ENCODE measurements at regions not wholly inside any gene's neighbourhood (a gene's known extent, or its start where the extent isn't known, plus 50 kb on each side); places are given as distances from the start of the nearest gene placed in this dataset.

DNA sequence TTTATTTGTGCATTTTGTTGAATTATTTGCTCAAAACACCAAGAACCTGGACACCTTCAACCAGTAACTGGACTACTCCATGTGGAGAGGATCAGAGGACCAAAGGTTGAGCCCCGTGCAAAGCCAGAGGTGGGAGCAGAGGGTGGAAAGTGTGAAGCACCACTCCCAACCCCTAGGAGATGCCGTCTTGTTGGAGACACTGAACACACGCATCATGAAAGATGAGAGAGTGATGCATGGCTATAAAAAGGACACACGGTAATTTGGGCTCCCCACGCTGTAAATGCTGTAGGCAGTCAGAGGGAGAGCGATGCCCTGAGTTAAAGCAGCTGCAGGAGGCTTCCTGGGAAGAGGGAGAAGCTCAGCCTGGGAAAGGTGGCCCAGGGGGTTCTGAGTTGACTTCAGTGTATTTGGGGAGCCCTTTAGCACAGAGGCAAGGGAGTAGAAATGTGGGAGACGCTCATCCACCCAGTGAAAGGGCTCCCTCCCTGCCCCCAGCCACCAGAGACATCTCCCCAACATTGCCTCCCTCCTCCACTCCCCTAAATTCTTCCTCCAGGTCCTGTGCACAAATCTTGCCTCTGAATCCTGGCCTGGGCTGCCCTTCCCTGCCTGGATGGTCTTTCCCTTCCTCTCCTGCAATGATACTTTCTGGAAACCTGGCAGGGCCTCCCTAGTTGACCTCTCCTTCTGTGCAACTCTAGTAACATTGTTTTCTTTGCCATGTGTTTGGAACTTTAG lies 55.8 kb upstream of the IYD start:
- peaks cover 19% of the 10 kb centered on the region for H3K27me3 Mint-ChIP-seq (ENCODE audit: low read depth)
- no peak overlapping the region for H3K27ac Mint-ChIP-seq
- intact Hi-C loops (cut with micrococcal nuclease) = no loop called here
- H3K4me3 Mint-ChIP-seq = no peak overlapping the region
- H3K9me3 Mint-ChIP-seq = no peaks in the 10 kb centered on the region
- no peaks in the 10 kb centered on the region for H3K36me3 Mint-ChIP-seq (ENCODE audit: low read depth)
- H3K4me1 Mint-ChIP-seq (ENCODE audit: low read depth) = no peaks in the 10 kb centered on the region
- DNase-seq = no peak
- CTCF ChIA-PET = no interaction called here

DNA sequence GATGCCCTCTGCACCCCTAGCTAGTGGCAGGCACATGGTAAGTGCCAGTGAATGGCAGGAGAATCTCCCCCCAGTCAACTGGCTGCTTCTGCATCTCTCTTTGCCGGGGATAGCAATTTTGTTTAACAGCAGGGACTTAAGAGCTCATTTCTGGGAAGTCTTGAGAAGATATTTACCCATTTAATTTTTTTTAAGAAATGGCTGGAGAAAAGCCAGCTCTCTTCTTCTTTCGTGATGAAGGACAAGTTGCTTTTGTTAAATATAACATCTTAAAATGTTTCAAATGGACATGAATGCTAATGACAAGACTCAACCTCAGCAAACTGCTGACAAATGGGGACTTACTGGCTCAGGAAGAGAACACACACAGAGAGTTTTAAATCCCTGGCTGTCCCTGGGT lies 55.0 kb upstream of the IYD start:
- no peaks in the 10 kb centered on the region for H3K9me3 Mint-ChIP-seq
- no peaks in the 10 kb centered on the region for H3K4me1 Mint-ChIP-seq (ENCODE audit: low read depth)
- intact Hi-C loops (cut with micrococcal nuclease) = no loop called here
- CTCF ChIA-PET = interaction anchor here (0.6 kb wide), 1 partner anchor 133 kb away, joined by 3 read pairs; no protein-coding TSS in a partner anchor
- H3K27me3 Mint-ChIP-seq (ENCODE audit: low read depth) = peaks cover 14% of the 10 kb centered on the region
- no peak overlapping the region for H3K27ac Mint-ChIP-seq
- H3K4me3 Mint-ChIP-seq = no peak overlapping the region
- no peak for DNase-seq
- no peaks in the 10 kb centered on the region for H3K36me3 Mint-ChIP-seq (ENCODE audit: low read depth)

DNA sequence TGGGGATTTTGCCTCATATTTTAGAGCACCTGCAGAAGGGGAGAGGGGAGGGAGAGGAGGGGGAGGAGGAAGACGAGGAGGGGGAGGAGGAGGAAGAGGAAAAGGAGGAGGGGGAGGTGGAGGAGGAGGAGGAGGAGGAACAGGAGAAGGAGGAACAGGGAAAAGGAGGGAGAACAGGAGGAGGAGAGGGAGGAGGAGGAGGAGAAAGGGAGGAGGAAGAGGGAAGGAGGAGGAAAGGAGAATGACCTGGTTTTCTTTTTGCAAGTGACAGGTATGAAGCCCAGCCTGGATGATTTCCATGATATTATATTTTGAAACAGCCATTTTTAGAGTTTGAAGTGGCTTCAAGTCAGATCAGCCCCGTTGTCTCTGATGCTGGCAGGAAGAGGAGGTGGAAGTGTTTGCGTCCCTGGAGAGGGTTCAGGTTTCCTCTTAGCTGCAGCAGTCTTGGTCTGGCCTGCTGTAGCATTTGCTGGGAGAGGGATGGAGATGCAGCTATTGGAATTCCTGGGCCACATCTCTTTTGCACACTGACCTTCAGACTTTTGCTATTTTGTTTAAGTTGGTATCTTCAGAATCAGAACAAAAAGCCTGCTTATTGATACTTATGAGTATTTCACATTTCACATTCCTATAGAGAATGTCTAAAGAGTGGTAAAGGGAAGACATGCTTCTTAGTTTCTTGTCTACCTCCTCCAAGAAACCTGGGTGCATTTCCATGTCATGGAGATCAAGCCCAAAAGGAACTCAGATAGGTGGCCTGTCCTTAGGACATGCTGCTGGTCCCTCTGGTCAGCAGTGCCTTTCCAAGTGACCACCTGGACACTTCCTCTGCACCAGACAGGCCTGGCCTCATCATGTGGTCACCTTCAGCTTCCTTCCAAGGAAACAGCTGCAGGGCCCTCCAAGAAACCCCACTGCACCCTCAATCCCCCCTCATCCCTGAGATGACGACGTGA lies 54.3 kb upstream of the IYD start:
- Mint-ChIP-seq H3K36me3 (ENCODE audit: low read depth) (no peaks in the 10 kb centered on the region), H3K27me3 (ENCODE audit: low read depth) (peaks cover 14% of the 10 kb centered on the region), H3K27ac (no peak overlapping the region), H3K4me3 (no peak overlapping the region), H3K4me1 (ENCODE audit: low read depth) (no peaks in the 10 kb centered on the region), H3K9me3 (no peaks in the 10 kb centered on the region)
- intact Hi-C loops (cut with micrococcal nuclease) = no loop called here
- no peak for DNase-seq
- CTCF ChIA-PET = interaction anchor here (0.6 kb wide), 1 partner anchor 134 kb away, joined by 3 read pairs; no protein-coding TSS in a partner anchor

DNA sequence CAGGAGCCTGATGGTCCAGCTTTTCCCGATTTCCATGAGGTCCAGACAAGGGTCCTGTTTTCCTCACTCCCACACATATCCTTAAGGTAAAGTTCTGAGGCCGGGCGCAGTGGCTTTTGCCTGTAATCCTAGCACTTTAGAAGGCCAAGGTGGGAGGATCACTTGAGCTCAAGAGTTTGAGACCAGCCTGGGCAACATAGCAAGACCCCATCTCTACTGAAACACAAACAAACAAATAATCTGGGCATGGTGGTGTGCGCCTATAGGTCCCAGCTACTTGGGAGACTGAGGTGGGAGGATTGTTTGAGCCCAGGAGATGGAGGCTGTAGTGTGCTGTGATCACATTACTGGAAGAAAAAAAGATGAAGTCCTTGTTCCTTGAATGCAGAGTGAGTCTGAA lies 53.2 kb upstream of the IYD start:
- H3K27ac Mint-ChIP-seq = no peak overlapping the region
- H3K9me3 Mint-ChIP-seq = no peaks in the 10 kb centered on the region
- H3K4me3 Mint-ChIP-seq = no peak overlapping the region
- no peaks in the 10 kb centered on the region for H3K36me3 Mint-ChIP-seq (ENCODE audit: low read depth)
- H3K4me1 Mint-ChIP-seq (ENCODE audit: low read depth) = no peaks in the 10 kb centered on the region
- peaks cover 14% of the 10 kb centered on the region for H3K27me3 Mint-ChIP-seq (ENCODE audit: low read depth)
- intact Hi-C loops (cut with micrococcal nuclease) = no loop called here
- CTCF ChIA-PET = interaction anchor here (1.3 kb wide), 1 partner anchor 235 kb away, joined by 5 read pairs; no protein-coding TSS in a partner anchor
- DNase-seq = no peak

DNA sequence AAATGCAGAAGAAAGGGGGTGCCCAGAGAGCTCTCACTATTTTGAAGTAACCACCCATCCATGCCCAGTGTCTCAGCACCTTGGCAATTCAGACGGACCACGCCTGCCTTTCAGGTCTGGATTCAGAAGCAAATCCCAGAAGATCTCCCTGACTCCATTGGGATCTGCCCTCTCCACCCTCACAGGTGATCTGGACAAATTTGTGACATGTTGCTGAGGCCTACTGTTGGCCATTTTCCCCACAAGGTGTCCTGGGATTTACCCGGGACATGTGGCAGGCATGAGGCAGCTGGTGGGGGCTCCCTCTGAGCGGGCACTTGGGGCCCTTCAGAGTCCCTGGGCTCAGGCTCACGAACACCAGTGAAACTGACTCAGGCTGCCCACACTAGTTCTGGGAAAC lies 51.9 kb upstream of the IYD start:
- no peak overlapping the region for H3K27ac Mint-ChIP-seq
- intact Hi-C loops (cut with micrococcal nuclease) = no loop called here
- H3K4me1 Mint-ChIP-seq (ENCODE audit: low read depth) = no peaks in the 10 kb centered on the region
- H3K9me3 Mint-ChIP-seq = no peaks in the 10 kb centered on the region
- H3K27me3 Mint-ChIP-seq (ENCODE audit: low read depth) = peaks cover 10% of the 10 kb centered on the region
- no peak for DNase-seq
- H3K4me3 Mint-ChIP-seq = no peak overlapping the region
- CTCF ChIA-PET = no interaction called here
- H3K36me3 Mint-ChIP-seq (ENCODE audit: low read depth) = no peaks in the 10 kb centered on the region
